Stimulated activated CD8-positive, alpha-beta memory T cell treated with anti-CD3 and anti-CD28 coated beads, Interleukin-4, amount 100 ng/mL, for 48 hours (primary cell): ENCODE measurements at regions not wholly inside any gene's neighbourhood (a gene's known extent, or its start where the extent isn't known, plus 50 kb on each side); places are given as distances from the start of the nearest gene placed in this dataset.

Source experiments
- DNase-seq: peaks from one replicate; pipeline ENCODE4 v3.0.0-alpha.2; 2020

DNA sequence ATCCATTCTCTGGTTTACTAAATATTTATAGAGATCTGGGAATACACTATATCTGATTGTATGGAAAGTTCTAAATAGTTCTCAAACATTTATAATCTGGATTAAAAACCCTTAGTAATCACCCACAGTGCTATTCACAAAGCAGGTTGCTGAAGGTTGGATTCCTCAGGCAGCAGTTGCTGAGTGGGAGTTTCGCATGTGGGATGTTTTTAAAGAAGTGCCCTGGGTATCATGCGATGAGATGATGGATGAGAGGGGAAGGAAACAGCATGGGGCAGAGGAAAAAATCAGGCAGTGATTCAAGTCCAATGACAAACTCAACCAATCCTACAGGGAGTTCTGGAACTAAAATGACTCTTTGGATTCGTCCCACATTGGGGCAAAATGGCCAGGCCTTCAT, 85.3 kb upstream of the GALNT2 start:
- DNase-seq: no peak

GRCh38 chr1:229984310-229984991, 82.6 kb upstream of the GALNT2 start:
- no peak for DNase-seq

DNA sequence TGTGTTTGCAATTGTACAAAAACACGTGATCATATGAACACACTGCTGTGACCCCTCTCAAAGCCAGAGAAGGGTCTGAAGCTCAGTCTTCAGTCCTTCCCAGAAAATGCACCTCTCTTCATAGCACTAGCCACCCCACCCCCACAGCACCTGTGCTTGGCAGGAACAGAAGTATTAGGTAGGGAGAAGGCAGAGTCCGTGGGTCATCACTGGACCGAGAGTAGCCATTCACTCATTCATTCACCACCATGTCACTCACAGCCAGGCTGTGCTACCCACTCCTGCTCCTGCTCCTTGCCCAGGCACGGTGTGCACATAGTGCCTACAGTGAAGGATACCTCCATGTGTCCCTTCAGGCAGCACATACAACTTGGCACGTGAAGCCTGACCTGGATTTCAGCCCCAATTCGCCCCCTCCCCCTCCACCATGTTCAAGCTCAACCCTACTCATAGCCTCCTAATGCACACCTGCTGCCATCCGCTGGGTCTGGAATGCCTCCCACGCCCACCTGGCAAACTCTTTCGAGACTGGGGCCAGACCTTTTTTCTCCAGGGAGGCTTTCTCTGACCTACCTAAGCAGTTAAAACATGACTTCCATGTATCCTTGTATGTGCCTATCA, 81.9 kb upstream of the GALNT2 start:
- no peak for DNase-seq

DNA sequence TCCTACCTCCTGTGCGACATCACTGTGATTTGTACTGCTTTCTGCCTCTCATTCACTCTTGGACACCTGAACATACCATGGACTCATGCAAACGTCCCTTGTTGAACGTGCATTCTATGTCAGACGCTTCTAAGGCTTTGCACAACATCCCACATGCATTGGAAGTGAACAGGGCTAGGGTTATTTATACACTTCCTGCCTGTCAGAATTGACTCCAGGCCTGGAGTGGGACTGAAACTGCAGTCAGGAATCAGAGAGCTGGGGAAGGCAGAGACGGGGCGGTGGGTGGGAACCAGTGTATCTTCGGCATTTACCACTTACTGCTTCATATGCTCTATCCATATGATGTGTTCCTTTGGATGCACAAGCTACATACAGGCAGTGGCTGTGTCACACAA, 81.4 kb upstream of the GALNT2 start:
- DNase-seq: no peak

GRCh38 chr1:229986737-229987337, 80.2 kb upstream of the GALNT2 start:
- DNase-seq: no peak

GRCh38 chr1:229987953-229988352, 79.1 kb upstream of the GALNT2 start:
- DNase-seq: no peak

DNA sequence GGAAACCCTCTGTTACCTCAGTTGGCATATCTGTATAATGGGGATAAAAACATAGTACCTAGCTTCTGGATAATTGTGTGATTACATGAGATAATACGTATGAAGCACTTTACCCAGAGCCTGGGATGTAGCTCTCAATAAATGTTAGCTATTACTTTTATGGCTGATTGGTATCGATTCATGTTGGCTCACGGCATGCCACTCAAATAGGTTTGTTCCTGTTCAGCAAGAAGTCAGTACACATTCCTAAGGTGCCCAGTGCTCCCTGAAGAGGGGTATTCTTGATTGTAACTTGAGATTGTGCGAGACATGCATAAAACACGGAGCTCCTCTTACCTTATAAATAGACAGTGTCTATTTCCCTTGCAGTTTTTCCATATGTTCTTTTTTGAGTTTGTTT, 78.5 kb upstream of the GALNT2 start:
- DNase-seq: no peak

DNA sequence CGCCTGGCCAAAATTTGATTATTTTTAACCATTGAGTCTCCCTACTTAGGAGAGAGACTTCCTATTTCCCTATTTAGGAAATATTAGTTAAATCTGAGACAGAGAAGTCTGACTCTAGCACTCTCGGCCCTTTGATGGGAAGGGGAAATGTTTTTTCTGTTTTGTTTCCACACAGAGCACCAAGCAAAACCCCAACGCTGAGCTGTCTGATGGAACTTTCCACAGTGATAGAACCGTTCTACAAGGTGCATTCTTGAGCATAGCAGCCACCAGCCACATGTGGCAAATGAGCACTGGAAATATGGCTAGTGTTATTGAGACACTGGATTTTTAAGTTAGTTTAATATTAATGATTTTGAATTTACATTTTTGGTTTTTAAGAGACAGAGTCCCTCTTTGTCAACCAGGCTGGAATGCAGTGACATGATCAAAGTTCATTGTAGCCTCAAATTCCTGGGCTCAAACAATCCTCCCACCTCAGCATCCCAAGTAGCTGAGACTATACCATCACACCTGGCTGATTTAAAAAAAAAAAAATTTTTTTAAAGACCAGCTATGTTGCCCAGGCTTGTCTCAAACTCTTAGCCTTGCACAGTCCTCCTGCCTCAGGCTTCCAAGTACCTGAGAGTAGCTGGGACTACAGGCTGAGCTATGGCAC, 77.3 kb upstream of the GALNT2 start:
- no peak for DNase-seq

- no peak for DNase-seq
Observed at GRCh38 chr1:229990326-229990725, 76.7 kb upstream of the GALNT2 start.

- DNase-seq: no peak
Observed at GRCh38 chr1:229991104-229991513, 75.9 kb upstream of the GALNT2 start.

DNA sequence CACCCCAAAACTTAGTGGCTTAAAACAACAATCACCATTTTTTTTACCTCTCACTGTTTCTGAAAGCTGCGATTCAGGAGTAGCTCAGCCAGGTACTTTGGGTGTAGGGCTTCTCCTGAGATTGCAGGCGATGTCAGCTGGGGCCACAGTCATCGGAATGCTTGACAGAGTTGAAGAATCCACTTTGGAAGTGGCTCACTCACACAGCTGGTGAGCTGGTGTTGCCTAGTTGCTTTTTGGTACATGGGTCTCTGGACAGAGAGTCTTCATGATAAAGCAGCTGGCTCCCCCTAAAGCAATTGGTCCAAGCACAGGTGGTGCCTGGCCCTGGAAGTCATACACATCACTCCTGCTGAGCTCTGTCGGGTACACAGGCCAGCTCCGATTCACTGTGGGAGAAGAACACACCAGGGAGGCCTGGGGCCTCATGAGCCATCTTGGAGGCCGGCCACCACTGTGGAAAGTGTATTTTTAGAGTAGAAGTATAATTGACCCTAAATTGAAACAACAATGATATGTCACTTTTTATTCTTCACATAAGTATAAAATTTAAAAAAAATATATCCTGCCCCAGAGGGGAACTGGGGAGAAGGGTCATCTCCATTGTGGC, 75.2 kb upstream of the GALNT2 start:
- DNase-seq: no peak

DNA sequence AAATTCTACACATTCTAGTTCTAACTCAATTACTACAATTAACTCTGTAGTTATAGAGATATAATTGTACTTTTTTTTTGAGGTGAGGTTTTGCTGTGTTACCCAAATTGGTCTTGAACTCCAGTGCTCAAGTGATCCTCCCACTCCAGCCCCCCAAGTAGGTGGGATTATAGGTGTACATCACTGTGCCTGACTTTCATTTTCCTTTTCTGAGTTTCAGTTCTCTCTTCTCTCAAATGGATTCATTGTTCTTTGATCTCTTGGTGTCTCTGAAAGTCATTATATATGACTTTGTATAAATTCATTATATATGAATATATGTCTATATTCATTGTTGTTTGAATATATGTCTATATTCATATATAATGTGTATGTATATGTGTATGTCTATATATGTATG, 74.0 kb upstream of the GALNT2 start:
- DNase-seq: no peak

DNA sequence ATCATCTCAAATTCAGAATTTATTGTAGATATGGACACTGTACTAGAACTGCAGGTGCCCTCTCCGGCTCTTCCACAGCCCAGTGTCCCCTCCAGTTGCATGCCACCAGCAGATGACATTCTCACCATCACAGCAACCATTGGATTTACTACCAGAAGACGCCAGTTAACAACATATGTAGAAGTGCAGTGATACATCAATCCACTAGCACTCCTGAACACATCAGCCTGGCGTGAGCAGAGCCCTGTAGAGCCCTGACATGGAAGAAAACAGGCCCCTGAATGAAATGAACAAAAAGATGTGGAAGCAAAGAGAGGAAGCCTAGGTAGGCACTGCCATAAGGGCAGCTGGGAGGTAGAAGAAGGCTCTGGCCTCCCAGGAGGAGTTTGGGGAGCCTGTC, 73.1 kb upstream of the GALNT2 start:
- no peak for DNase-seq

- DNase-seq: no peak
Observed at GRCh38 chr1:229999004-229999670, 67.9 kb upstream of the GALNT2 start.

DNA sequence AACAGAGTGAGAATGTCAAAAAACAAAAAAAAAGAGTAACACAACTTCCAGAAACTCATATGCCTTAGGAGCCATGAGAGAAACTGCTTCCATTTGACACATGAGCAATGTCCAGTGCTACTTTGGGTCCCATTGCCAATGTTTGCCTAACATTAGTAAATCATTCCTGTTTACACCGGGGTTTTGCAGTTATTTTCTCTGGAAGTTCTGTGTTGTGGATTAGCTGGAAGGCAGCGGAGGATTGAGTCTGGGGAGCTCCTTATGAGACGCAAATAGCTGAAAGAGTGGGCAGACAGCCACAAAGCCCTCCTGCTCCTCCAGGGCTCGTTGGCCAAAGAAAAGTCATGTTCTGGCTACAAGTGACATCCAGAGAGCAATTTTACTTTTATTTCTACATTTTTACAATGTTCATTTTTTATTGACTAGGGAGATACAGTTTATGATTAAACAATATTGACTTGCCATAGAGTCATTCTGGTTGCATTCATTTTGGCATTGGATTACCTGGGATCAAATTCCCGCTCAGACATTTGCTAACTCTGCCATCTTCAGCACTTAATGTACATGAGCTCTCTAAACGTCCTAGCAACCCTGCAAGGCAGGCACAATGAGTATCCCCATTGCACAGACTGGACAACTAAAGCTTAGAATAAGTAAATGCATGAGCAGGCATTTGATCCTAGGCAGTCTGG, 66.4 kb upstream of the GALNT2 start:
- DNase-seq: no peak

DNA sequence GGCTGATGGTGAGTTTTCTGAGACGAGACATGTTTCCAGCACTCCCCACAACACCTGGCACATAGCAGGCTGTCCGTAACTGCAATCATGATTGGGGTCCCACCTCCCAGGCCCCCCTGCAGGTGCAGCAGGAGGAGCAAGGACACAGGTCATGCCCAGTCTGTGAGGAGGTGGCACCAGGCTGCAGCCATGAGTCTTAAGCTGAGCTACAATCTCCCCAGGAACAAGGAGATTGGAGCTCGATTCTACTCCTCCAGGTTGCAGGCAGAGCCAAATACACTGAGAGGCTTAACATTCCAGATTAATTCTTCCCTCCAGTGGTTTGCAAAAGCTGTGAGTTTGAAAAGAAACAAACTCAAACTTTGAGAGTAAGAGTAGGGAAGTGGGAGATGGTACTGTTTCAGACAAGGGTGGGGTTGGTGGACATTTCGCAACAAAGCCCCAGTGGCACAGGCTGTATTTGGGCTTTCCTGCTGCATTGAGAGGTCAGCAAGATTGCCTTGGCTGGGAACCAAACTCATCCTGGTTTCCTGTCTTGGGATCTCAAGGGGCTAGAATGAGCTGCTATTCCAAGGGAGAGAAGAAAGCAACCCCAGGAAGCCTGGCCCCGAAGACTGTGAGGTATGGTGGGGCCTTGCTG, 64.8 kb upstream of the GALNT2 start:
- no peak for DNase-seq

DNA sequence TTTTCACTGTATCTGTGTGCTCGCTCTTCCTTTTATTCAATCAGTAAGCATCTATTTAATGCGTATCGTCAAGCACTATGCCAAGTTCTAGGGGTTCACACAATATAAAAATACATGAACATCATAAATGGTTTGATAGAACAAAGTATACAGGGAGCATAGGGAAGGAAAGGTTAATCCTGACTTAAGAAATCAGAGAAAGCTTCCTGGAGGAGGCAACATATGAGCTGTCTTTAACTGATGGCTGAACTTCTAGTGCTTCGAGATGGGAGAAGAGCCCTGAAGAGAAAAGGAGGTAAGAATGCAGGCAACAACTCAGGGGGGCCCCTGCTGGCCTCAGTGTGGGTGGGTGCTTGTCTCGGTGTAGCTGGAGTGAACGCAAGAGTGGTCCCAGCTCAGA, 63.6 kb upstream of the GALNT2 start:
- DNase-seq: no peak

GRCh38 chr1:230005040-230005439, 62.0 kb upstream of the GALNT2 start:
- DNase-seq: no peak

DNA sequence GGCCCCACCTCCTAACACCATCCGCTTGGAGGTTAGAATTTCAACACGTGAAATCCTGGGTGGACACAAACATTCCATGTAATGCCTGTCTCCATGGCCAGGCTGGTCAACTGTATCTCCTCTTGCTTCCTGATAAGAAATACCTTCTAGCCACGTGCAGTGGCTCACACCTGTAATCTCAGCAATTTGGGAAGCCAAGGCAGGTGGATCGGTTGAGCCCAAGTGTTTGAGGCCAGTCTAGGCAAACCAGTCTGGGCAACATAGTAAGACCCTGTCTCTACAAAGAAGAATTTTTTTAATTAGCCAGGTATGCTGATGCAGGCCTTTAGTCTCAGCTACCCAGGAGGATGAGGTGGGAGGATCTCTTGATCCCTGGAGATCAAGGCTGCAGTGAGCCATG, 58.3 kb upstream of the GALNT2 start:
- DNase-seq: no peak

DNA sequence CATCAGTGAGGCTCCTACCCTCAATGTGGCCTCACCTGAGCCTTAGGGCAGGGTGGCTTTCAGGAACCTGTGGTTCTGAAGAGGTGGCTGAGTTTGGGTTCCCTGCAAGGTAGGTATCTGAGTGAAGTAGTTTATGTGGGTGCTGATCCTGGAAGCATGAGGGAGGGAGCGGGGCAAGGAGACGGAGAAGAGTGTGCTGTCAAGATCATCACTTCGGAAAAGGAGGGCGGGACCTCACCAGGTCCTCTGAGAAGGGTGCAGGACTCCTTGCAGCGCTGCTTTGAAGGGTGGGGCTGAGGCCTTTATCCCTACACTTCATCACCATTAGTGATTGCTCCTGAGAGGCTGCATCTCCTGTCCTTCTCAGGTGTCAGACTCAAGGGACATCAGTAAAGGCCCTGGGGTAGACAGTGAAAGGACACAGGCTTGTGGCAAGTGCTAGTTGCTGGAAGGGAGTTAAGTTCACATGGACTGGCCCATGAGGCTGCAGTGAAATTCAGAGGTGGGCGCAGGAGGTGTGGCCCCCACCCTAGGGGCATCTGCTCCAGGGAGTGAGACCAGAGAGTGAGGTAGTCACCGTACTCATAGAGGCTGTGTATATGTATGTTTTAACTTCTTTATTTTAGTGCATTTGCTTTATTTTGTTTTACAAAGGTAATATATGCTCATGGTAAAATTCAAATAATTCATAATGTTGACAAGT, 57.3 kb upstream of the GALNT2 start:
- DNase-seq: no peak

DNA sequence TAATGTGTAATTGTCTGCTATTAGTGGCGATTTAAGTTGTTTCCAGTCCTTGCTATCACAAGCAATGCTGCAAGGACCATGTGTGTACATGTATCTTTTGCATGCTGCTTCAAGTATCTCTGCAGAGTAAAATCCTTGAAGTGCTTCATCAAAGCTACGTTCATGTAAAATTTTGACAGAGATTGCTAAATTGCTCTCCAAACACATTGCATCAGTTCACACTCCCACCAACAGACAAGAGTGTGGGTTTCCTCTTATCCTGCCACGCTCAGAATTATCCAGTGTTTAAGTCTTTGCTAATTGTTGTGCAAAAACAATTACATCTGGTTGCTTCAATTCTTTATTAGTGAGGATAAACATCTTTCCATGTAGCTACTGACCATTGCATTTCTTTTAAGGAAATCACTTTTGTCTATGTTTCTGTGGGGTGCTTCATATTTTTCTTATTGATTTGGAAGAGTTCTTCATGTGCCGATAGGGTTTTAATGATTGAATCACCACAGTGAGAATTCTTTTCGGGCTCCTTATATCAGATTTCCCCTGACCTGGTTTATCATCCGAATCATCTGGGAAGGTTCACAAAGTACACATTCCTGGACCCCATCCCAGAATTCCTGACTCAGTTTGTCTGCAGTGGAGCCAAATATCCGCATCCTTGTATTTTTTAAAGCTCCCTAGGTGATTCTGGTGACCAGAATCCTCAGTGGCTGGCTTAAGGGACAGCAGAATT, 56.3 kb upstream of the GALNT2 start:
- no peak for DNase-seq
